ENCODE measurements at regions not wholly inside any gene's neighbourhood (a gene's known extent, or its start where the extent isn't known, plus 50 kb on each side); places are given as distances from the start of the nearest gene placed in this dataset.

DNA sequence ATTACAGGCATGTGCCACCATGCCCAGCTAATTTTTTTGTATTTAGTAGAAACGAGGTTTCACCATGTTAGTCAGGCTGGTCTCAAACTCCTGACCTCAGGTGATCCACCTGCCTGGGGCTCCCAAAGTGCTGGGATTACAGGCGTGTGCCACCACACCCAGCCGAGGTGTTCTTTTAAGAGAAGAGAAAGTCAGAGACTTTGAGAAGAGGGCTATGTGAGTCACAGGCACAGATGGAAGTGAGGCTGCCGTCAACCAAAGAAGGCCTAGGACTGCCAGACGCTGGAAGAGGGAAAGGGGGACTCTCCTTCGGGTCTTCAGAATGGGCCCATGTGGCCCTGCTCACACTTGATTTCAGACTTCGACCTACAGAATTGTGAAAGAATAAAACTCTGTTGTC lies 67.2 kb upstream of the SH3BP4 start:
- Histone ChIP-seq H3K4me3 (ENCODE audit: control insufficient read depth in 2 of 3, extremely low read depth in 1 of 3, insufficient read depth in 2 of 3, low read depth in 1 of 3, low read length in 3 of 3) (no peak overlapping the region), H3K9ac (ENCODE audit: control insufficient read depth, extremely low read depth, insufficient read depth, low read length) (no peak overlapping the region), H3K27ac (ENCODE audit: control insufficient read depth, insufficient read depth, low read length) (no peak overlapping the region), H3K4me2 (ENCODE audit: control insufficient read depth, extremely low read depth, insufficient read depth, low read depth, low read length) (no peak overlapping the region), H3K36me3 (ENCODE audit: control insufficient read depth in 2 of 2, extremely low read depth in 1 of 2, insufficient read depth in 2 of 2, low read length in 2 of 2) (no peaks in the 10 kb centered on the region), H3K9me1 (ENCODE audit: control insufficient read depth, extremely low read depth, insufficient read depth, low read length) (no peaks in the 10 kb centered on the region), H3K27me3 (ENCODE audit: control insufficient read depth, extremely low read depth, insufficient read depth, low read length) (no peaks in the 10 kb centered on the region), H3K79me2 (ENCODE audit: control insufficient read depth, insufficient read depth, low read length) (no peaks in the 10 kb centered on the region), H3K4me1 (ENCODE audit: control insufficient read depth, extremely low read depth, insufficient read depth, low read length) (peaks cover 32% of the 10 kb centered on the region), H3K9me3 (ENCODE audit: control insufficient read depth, low read depth, low read length) (no peaks in the 10 kb centered on the region), H4K20me1 (ENCODE audit: control insufficient read depth, extremely low read depth, insufficient read depth, low read length) (no peaks in the 10 kb centered on the region), H2AFZ (ENCODE audit: control insufficient read depth, low read length) (no peak overlapping the region)
- DNase-seq (ENCODE audit: low read depth, low spot score) (no peak), FAIRE-seq (no peak)
- no peak for TF ChIP-seq EZH2 (IDR thresholded peaks at IDR 0.05; ENCODE audit: low read length)
- TF ChIP-seq, protein P1, sequence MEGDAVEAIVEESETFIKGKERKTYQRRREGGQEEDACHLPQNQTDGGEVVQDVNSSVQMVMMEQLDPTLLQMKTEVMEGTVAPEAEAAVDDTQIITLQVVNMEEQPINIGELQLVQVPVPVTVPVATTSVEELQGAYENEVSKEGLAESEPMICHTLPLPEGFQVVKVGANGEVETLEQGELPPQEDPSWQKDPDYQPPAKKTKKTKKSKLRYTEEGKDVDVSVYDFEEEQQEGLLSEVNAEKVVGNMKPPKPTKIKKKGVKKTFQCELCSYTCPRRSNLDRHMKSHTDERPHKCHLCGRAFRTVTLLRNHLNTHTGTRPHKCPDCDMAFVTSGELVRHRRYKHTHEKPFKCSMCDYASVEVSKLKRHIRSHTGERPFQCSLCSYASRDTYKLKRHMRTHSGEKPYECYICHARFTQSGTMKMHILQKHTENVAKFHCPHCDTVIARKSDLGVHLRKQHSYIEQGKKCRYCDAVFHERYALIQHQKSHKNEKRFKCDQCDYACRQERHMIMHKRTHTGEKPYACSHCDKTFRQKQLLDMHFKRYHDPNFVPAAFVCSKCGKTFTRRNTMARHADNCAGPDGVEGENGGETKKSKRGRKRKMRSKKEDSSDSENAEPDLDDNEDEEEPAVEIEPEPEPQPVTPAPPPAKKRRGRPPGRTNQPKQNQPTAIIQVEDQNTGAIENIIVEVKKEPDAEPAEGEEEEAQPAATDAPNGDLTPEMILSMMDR (optimal IDR thresholded peaks at IDR 0.05 in 1 of 3, IDR thresholded peaks at IDR 0.05 in 1 of 3, conservative IDR thresholded peaks at IDR 0.05 in 1 of 3; ENCODE audit: extremely low read depth in 1 of 3, insufficient read depth in 2 of 3, low read length in 3 of 3) = no peak
- dilution Hi-C loops (cut with MboI; ENCODE audit: extremely low pct_ligation_motif_present, low sequenced_read_pairs) = no loop called here

DNA sequence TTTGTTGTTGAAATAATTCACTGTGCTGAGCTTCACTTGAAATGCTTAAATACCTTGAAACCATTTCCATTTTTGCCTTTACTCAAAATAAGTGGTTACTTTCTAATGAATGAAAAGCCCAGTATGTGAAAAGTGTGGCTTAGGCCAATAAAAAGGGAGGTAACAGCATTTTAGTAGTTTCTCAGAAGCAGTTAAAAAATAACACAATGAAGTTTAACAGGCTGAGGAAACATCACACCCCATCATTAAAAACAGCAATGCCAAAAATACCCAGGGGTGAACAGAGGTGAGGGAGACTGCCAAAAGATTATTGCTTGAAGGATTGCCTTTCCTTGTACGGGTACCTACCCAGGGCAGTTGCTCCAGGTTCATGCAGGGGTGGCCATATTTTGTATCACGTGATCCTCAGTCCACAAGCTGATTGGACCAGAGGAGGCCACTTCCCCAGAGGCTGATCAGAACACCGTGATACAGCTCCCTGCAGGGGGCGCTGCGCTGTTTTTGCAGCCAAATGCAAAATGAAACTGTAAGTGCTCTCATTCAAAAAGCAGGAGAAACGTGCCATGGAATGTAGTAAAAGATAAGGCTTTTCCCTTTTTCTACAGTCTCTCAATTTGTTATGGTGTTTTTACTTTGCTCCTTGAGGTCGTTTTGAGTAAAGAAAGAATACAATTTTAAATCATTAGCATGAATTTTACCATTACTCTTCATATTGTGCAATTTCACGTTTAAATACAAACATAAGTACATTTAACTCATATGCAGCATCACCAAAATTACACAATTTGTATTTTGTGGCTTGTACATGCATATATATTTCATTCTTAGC lies 70.2 kb upstream of the SH3BP4 start:
- TF ChIP-seq, protein P1 (optimal IDR thresholded peaks at IDR 0.05 in 1 of 3, IDR thresholded peaks at IDR 0.05 in 1 of 3, conservative IDR thresholded peaks at IDR 0.05 in 1 of 3; ENCODE audit: extremely low read depth in 1 of 3, insufficient read depth in 2 of 3, low read length in 3 of 3) = peak; percentile 88 to 97 (median 88)
- TF ChIP-seq EZH2 (IDR thresholded peaks at IDR 0.05; ENCODE audit: low read length) = no peak
- Histone ChIP-seq H3K36me3 (ENCODE audit: control insufficient read depth in 2 of 2, extremely low read depth in 1 of 2, insufficient read depth in 2 of 2, low read length in 2 of 2) (no peaks in the 10 kb centered on the region), H3K4me3 (ENCODE audit: control insufficient read depth in 2 of 3, extremely low read depth in 1 of 3, insufficient read depth in 2 of 3, low read depth in 1 of 3, low read length in 3 of 3) (peak overlapping the region in 2 of 3 experiments; percentile 28 to 60), H3K9ac (ENCODE audit: control insufficient read depth, extremely low read depth, insufficient read depth, low read length) (peak overlapping the region; percentile 57), H3K27ac (ENCODE audit: control insufficient read depth, insufficient read depth, low read length) (peak overlapping the region; percentile 62), H3K4me2 (ENCODE audit: control insufficient read depth, extremely low read depth, insufficient read depth, low read depth, low read length) (peak overlapping the region; percentile 82), H3K9me1 (ENCODE audit: control insufficient read depth, extremely low read depth, insufficient read depth, low read length) (no peaks in the 10 kb centered on the region), H3K79me2 (ENCODE audit: control insufficient read depth, insufficient read depth, low read length) (no peaks in the 10 kb centered on the region), H3K4me1 (ENCODE audit: control insufficient read depth, extremely low read depth, insufficient read depth, low read length) (peaks cover 27% of the 10 kb centered on the region), H4K20me1 (ENCODE audit: control insufficient read depth, extremely low read depth, insufficient read depth, low read length) (no peaks in the 10 kb centered on the region), H3K9me3 (ENCODE audit: control insufficient read depth, low read depth, low read length) (no peaks in the 10 kb centered on the region), H3K27me3 (ENCODE audit: control insufficient read depth, extremely low read depth, insufficient read depth, low read length) (no peaks in the 10 kb centered on the region), H2AFZ (ENCODE audit: control insufficient read depth, low read length) (peak overlapping the region; percentile 81)
- DNase-seq (ENCODE audit: low read depth, low spot score) (peak; percentile 80), FAIRE-seq (peak; percentile 99)
- dilution Hi-C loops (cut with MboI; ENCODE audit: extremely low pct_ligation_motif_present, low sequenced_read_pairs) = no loop called here

All from keratinocyte (primary cell).